Frontal cortex (tissue), 3 donors: ENCODE measurements at regions not wholly inside any gene's neighbourhood (a gene's known extent, or its start where the extent isn't known, plus 50 kb on each side); places are given as distances from the start of the nearest gene placed in this dataset.

Experiments
- DNase-seq, 2 donors: peaks; one replicate each; pipeline ENCODE4 v3.0.0; 2012; ENCODE audit warnings: low spot score in 2 of 2
- FAIRE-seq: peaks from 2 replicates; lab custom pipeline; 2012; peaks lifted over from hg19 to GRCh38; lab: Jason Lieb, UNC
- donor health status: control.
- donor health status: control.
- donor health status: control.

- FAIRE-seq (no peak), DNase-seq (no peak)
These were observed 98.1 kb upstream of the PIEZO2 start for GRCh38 chr18:11247381-11247970.

- FAIRE-seq = no peak
These were observed 97.3 kb upstream of the PIEZO2 start for GRCh38 chr18:11246495-11247300.

GRCh38 chr18:11245879-11246278, 96.5 kb upstream of the PIEZO2 start:
- FAIRE-seq = no peak
- DNase-seq = no peak

More at GRCh38 chr18:11246495-11247300, 97.3 kb upstream of the PIEZO2 start:
- DNase-seq = no peak

- FAIRE-seq (no peak), DNase-seq (no peak)
These were observed 88.1 kb upstream of the PIEZO2 start for GRCh38 chr18:11237484-11237883.

- DNase-seq = no peak
- no peak for FAIRE-seq
These were observed 87.7 kb upstream of the PIEZO2 start for GRCh38 chr18:11237066-11237465.

- FAIRE-seq = no peak
- no peak for DNase-seq
These were observed 74.8 kb upstream of the PIEZO2 start for GRCh38 chr18:11224153-11224552.

GRCh38 chr18:11219571-11219970, 70.2 kb upstream of the PIEZO2 start:
- DNase-seq = no peak
- FAIRE-seq = no peak

- no peak for FAIRE-seq
These were observed 65.8 kb upstream of the PIEZO2 start for GRCh38 chr18:11215216-11215615.

GRCh38 chr18:11204020-11204419, 54.7 kb upstream of the PIEZO2 start:
- FAIRE-seq = no peak

More at GRCh38 chr18:11215216-11215615, 65.8 kb upstream of the PIEZO2 start:
- no peak for DNase-seq

GRCh38 chr18:11199477-11199876, 50.1 kb upstream of the PIEZO2 start:
- no peak for FAIRE-seq
- no peak for DNase-seq

More at GRCh38 chr18:11204020-11204419, 54.7 kb upstream of the PIEZO2 start:
- no peak for DNase-seq
